Left lung (tissue), 4 donors: ENCODE measurements at regions not wholly inside any gene's neighbourhood (a gene's known extent, or its start where the extent isn't known, plus 50 kb on each side); places are given as distances from the start of the nearest gene placed in this dataset.

Source experiments
- ATAC-seq: fragments of 200-7000 bp; cut with Tn5 transposase; one replicate; pipeline ENCODE4 v1.9.1; 2020; ENCODE audit warnings: moderate library complexity
- DNase-seq, 4 donors: peaks; one replicate each; pipeline ENCODE4 v3.0.0-alpha.2; 2013 to 2020
- H3K27ac ChIP-seq, 2 donors: fragments of 200-600 bp; sonication (generic) in 1 of 2; one replicate each; pipeline versions ENCODE4 v1.5.0 to v1.8.0; 2020 to 2021
- H3K27me3 ChIP-seq, 2 donors: fragments of 200-600 bp; sonication (generic) in 1 of 2; one replicate each; pipeline versions ENCODE4 v1.5.0 to v1.8.0; 2020 to 2021
- H3K36me3 ChIP-seq, 2 donors: fragments of 200-600 bp; sonication (generic) in 1 of 2; one replicate each; pipeline versions ENCODE4 v1.5.0 to v1.8.0; 2020 to 2021
- H3K4me1 ChIP-seq, 2 donors: fragments of 200-600 bp; one replicate each; pipeline ENCODE4 v1.8.0; 2021
- H3K4me3 ChIP-seq, 2 donors: fragments of 200-600 bp; sonication (generic) in 1 of 2; one replicate each; pipeline versions ENCODE4 v1.5.0 to v1.8.0; 2020 to 2021; ENCODE audit warnings: mild to moderate bottlenecking in 1 of 2
- H3K9me3 ChIP-seq, 2 donors: fragments of 200-600 bp; sonication (generic) in 1 of 2; one replicate each; pipeline versions ENCODE4 v1.5.0 to v1.8.0; 2020 to 2021
- CTCF ChIP-seq, 2 donors: fragments of 200-600 bp; sonication (generic) in 1 of 2; IDR thresholded peaks; one replicate each; pipeline versions ENCODE4 v1.5.0 to v1.8.0; 2021; ENCODE audit warnings: antibody characterized with exemption in 2 of 2
- intact Hi-C, 2 donors: fragments of 100-400 bp; cut with DNase I; formaldehyde crosslinking; loops; one replicate each; pipeline versions ENCODE4 v1.11.2 to v1.14.2; 2022
- donor health status: DM: no; HTN: yes; CAD: no.
- donor health status: DM: no; HTN: no; CAD: no.

GRCh38 chr1:104760017-104760416, 1010.3 kb downstream of the AMY1C start:
- Histone ChIP-seq H3K4me3 (no peak overlapping the region), H3K27ac (no peak overlapping the region), H3K9me3 (no peaks in the 10 kb centered on the region), H3K27me3 (no peaks in the 10 kb centered on the region), H3K4me1 (no peaks in the 10 kb centered on the region), H3K36me3 (no peaks in the 10 kb centered on the region)
- DNase-seq (no peak), ATAC-seq (no peak)
- intact Hi-C loops, result no loop called here
- TF ChIP-seq CTCF (IDR thresholded peaks at IDR 0.05), result no peak

- H3K36me3 ChIP-seq, result no peaks in the 10 kb centered on the region
- no peak overlapping the region for H3K4me3 ChIP-seq
- no peaks in the 10 kb centered on the region for H3K9me3 ChIP-seq
- DNase-seq (no peak), ATAC-seq (no peak)
- intact Hi-C loops, result no loop called here
- no peak overlapping the region for H3K27ac ChIP-seq
- no peak for TF ChIP-seq CTCF (IDR thresholded peaks at IDR 0.05)
- H3K4me1 ChIP-seq, result no peaks in the 10 kb centered on the region
- H3K27me3 ChIP-seq, result no peaks in the 10 kb centered on the region
Measured at GRCh38 chr1:104761961-104762570, 1012.4 kb downstream of the AMY1C start.

- no peak overlapping the region for H3K27ac ChIP-seq
- no peak for ATAC-seq
- intact Hi-C loops, result no loop called here
- TF ChIP-seq CTCF (IDR thresholded peaks at IDR 0.05), result no peak
- H3K9me3 ChIP-seq, result no peaks in the 10 kb centered on the region
- DNase-seq, result peak in 2 of 4 donors; percentile 46 to 73
- no peak overlapping the region for H3K4me3 ChIP-seq
- no peaks in the 10 kb centered on the region for H3K27me3 ChIP-seq
- no peaks in the 10 kb centered on the region for H3K4me1 ChIP-seq
- no peaks in the 10 kb centered on the region for H3K36me3 ChIP-seq
Measured at GRCh38 chr1:104765085-104765484, 1015.4 kb downstream of the AMY1C start.

GRCh38 chr1:104768466-104768865, 1018.8 kb downstream of the AMY1C start:
- no peaks in the 10 kb centered on the region for H3K9me3 ChIP-seq
- no peaks in the 10 kb centered on the region for H3K4me1 ChIP-seq
- DNase-seq, result no peak
- ATAC-seq, result no peak
- H3K4me3 ChIP-seq, result no peak overlapping the region
- no peaks in the 10 kb centered on the region for H3K27me3 ChIP-seq
- TF ChIP-seq CTCF (IDR thresholded peaks at IDR 0.05), result no peak
- intact Hi-C loops, result no loop called here
- no peak overlapping the region for H3K27ac ChIP-seq
- no peaks in the 10 kb centered on the region for H3K36me3 ChIP-seq

- intact Hi-C loops, result no loop called here
- H3K4me3 ChIP-seq, result no peak overlapping the region
- H3K4me1 ChIP-seq, result no peaks in the 10 kb centered on the region
- no peaks in the 10 kb centered on the region for H3K27me3 ChIP-seq
- no peak overlapping the region for H3K27ac ChIP-seq
- H3K36me3 ChIP-seq, result no peaks in the 10 kb centered on the region
- peak; percentile 36 to 69 for TF ChIP-seq CTCF (IDR thresholded peaks at IDR 0.05)
- peak; percentile 32 for ATAC-seq
- no peaks in the 10 kb centered on the region for H3K9me3 ChIP-seq
- peak in 1 of 4 donors; percentile 30 for DNase-seq
Measured at GRCh38 chr1:104780470-104781078, 1030.9 kb downstream of the AMY1C start.
